Transverse colon (tissue), 3 donors: ENCODE measurements at regions not wholly inside any gene's neighbourhood (a gene's known extent, or its start where the extent isn't known, plus 50 kb on each side); places are given as distances from the start of the nearest gene placed in this dataset.

ENCODE experiments used
- POLR2A ChIP-seq: fragments of 450-650 bp; IDR thresholded peaks from one replicate; pipeline ENCODE4 v1.6.1; 2016; ENCODE audit warnings: antibody characterized with exemption, mild to moderate bottlenecking, moderate library complexity
- TF ChIP-seq, protein P1 (sequence below), 5 experiments: fragments of 200-600 bp in 3 of 5; fragments of 450-650 bp in 2 of 5; sonication (generic) in 3 of 5; IDR thresholded peaks; 1 replicate in 2 of 5; 2 replicates in 3 of 5; pipeline ENCODE4 v1.5.1; 2016 to 2017; ENCODE audit warnings: antibody characterized with exemption in 5 of 5, inconsistent platforms in 3 of 5, mild to moderate bottlenecking in 2 of 5, moderate library complexity in 1 of 5

DNA sequence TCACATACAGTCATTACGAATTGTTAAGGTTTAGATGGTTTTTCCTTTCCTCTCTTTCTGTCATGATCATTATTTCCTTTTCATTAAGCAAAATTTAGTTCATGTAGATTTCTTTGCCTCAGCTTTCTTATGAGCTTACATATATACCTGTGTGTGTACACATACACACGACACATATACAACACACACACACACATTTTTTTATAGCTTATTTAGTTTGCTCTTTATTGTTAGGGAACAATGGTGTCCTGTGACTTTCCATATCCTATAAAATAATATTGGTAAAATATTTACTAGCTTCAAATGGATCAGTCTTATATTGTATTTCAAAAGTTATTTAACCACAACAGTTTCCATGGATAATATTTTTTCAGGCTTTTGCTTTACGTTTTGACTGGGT lies 840.7 kb downstream of the PCDH18 start:
- TF ChIP-seq, protein P1, sequence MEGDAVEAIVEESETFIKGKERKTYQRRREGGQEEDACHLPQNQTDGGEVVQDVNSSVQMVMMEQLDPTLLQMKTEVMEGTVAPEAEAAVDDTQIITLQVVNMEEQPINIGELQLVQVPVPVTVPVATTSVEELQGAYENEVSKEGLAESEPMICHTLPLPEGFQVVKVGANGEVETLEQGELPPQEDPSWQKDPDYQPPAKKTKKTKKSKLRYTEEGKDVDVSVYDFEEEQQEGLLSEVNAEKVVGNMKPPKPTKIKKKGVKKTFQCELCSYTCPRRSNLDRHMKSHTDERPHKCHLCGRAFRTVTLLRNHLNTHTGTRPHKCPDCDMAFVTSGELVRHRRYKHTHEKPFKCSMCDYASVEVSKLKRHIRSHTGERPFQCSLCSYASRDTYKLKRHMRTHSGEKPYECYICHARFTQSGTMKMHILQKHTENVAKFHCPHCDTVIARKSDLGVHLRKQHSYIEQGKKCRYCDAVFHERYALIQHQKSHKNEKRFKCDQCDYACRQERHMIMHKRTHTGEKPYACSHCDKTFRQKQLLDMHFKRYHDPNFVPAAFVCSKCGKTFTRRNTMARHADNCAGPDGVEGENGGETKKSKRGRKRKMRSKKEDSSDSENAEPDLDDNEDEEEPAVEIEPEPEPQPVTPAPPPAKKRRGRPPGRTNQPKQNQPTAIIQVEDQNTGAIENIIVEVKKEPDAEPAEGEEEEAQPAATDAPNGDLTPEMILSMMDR (IDR thresholded peaks at IDR 0.05), result no peak
- TF ChIP-seq POLR2A, result no peak
